MM.1S (cell line): ENCODE measurements at regions not wholly inside any gene's neighbourhood (a gene's known extent, or its start where the extent isn't known, plus 50 kb on each side); places are given as distances from the start of the nearest gene placed in this dataset.

Experiments used
- DNase-seq: peaks from one replicate; pipeline ENCODE4 v3.0.0-alpha.2; 2015
- H2AFZ ChIP-seq: fragments of 300-600 bp; sonication (generic); 2 replicates; pipeline ENCODE4 v1.6.0; 2016; ENCODE audit warnings: antibody characterized with exemption, low read length
- H3F3A ChIP-seq: fragments of 300-600 bp; sonication (generic); 2 replicates; pipeline ENCODE4 v1.6.1; 2016; ENCODE audit warnings: mild to moderate bottlenecking, antibody characterized with exemption, low read length, moderate library complexity, mixed read lengths; ENCODE audit not compliant: insufficient read depth
- H3K27ac ChIP-seq: fragments of 300-600 bp; sonication (generic); 2 replicates; pipeline ENCODE4 v1.5.1; 2016; ENCODE audit warnings: mild to moderate bottlenecking, low read length
- H3K27me3 ChIP-seq: fragments of 300-600 bp; sonication (generic); replicated peaks from 2 replicates; pipeline ENCODE4 v1.6.0; 2016; ENCODE audit warnings: low read length; ENCODE audit not compliant: insufficient read depth
- H3K36me3 ChIP-seq: fragments of 300-600 bp; sonication (generic); replicated peaks from 2 replicates; pipeline ENCODE4 v1.6.1; 2016; ENCODE audit warnings: mild to moderate bottlenecking, low read length, mixed read lengths; ENCODE audit not compliant: insufficient read depth
- H3K4me1 ChIP-seq: fragments of 300-600 bp; sonication (generic); 2 replicates; pipeline ENCODE4 v1.6.1; 2016; ENCODE audit warnings: low read length, mixed read lengths
- H3K4me2 ChIP-seq: fragments of 300-600 bp; sonication (generic); 2 replicates; pipeline ENCODE4 v1.6.0; 2016; ENCODE audit warnings: low read depth, low read length
- H3K4me3 ChIP-seq: fragments of 300-600 bp; sonication (generic); 2 replicates; pipeline ENCODE4 v1.5.1; 2016; ENCODE audit warnings: low read length, mixed read lengths
- H3K79me2 ChIP-seq: fragments of 300-600 bp; sonication (generic); 2 replicates; pipeline ENCODE4 v1.6.1; 2016; ENCODE audit warnings: mixed run types, low read length, mixed read lengths
- H3K9ac ChIP-seq: fragments of 300-600 bp; sonication (generic); 2 replicates; pipeline ENCODE4 v1.6.1; 2016; ENCODE audit warnings: low read length, mixed read lengths
- H3K9me2 ChIP-seq: fragments of 300-600 bp; sonication (generic); replicated peaks from 2 replicates; pipeline ENCODE4 v1.6.1; 2016; ENCODE audit warnings: mild to moderate bottlenecking, low read length, mixed read lengths; ENCODE audit not compliant: insufficient read depth
- H3K9me3 ChIP-seq: fragments of 300-600 bp; sonication (generic); replicated peaks from 2 replicates; pipeline ENCODE4 v1.6.1; 2016; ENCODE audit warnings: mild to moderate bottlenecking, low read length, mixed read lengths; ENCODE audit not compliant: insufficient read depth
- H4K20me1 ChIP-seq: fragments of 300-600 bp; sonication (generic); 2 replicates; pipeline ENCODE4 v1.6.1; 2016; ENCODE audit warnings: mild to moderate bottlenecking, low read length, moderate library complexity, mixed read lengths; ENCODE audit not compliant: insufficient read depth
- CTCF ChIP-seq: fragments of 300-600 bp; sonication (generic); IDR thresholded peaks from 2 replicates; pipeline ENCODE4 v1.5.1; 2016; ENCODE audit warnings: antibody characterized with exemption, low read length, mixed read lengths
- EZH2 ChIP-seq: fragments of 300-600 bp; sonication (generic); optimal IDR thresholded peaks from 2 replicates; pipeline ENCODE3; 2017; ENCODE audit warnings: low read depth, mild to moderate bottlenecking, antibody characterized with exemption, low read length, mixed read lengths
- EZH2phosphoT487 ChIP-seq: fragments of 300-600 bp; sonication (generic); IDR thresholded peaks from 2 replicates; pipeline ENCODE4 v1.6.1; 2018; ENCODE audit warnings: antibody characterized with exemption, low read length

GRCh38 chr14:22163051-22163450 is 426.0 kb downstream of the DAD1 start:
- H3K4me3 ChIP-seq, result peak overlapping the region; percentile 8; the same call in 1 of the 2 replicates
- H3K9me3 ChIP-seq, result no peaks in the 10 kb centered on the region
- no peaks in the 10 kb centered on the region for H3K9me2 ChIP-seq
- peak overlapping the region; percentile 56 for H2AFZ ChIP-seq
- no peaks in the 10 kb centered on the region for H3K79me2 ChIP-seq
- H4K20me1 ChIP-seq, result no peaks in the 10 kb centered on the region
- DNase-seq, result peak; percentile 45
- no peaks in the 10 kb centered on the region for H3K27me3 ChIP-seq
- H3F3A ChIP-seq, result no peaks in the 10 kb centered on the region
- H3K36me3 ChIP-seq, result no peaks in the 10 kb centered on the region
- peak; percentile 47 for TF ChIP-seq CTCF
- no peak for TF ChIP-seq EZH2
- no peak for TF ChIP-seq EZH2phosphoT487
- H3K27ac ChIP-seq, result no peak overlapping the region
- H3K4me2 ChIP-seq, result peak overlapping the region; percentile 63
- no peak overlapping the region for H3K9ac ChIP-seq
- peaks cover 17% of the 10 kb centered on the region for H3K4me1 ChIP-seq

DNA sequence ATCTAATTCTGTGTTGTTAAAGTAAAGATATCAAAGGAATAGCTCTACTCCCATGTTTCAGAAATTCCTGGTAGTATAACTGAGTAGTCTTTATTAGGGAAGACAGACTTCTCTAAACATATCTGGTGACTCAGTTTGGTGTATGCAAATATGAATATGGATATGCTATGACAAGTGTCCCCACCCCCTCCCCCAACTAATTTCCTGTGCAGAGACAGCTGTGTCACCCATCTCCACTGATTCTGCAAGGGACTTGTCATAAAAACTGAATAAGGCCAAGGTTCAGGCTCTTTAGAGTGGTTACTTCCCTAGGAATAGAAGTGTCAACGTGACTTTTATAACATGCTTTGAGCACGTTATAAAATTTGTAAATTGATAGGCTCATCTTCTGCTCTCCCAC is 429.1 kb downstream of the DAD1 start:
- H3K27ac ChIP-seq, result no peak overlapping the region
- DNase-seq, result peak; percentile 27
- TF ChIP-seq EZH2phosphoT487, result no peak
- no peak for TF ChIP-seq EZH2
- TF ChIP-seq CTCF, result no peak
- H3K9me2 ChIP-seq, result no peaks in the 10 kb centered on the region
- no peaks in the 10 kb centered on the region for H3K79me2 ChIP-seq
- H3K9ac ChIP-seq, result no peak overlapping the region
- H3K4me1 ChIP-seq, result peaks cover 17% of the 10 kb centered on the region
- H3K9me3 ChIP-seq, result no peaks in the 10 kb centered on the region
- no peaks in the 10 kb centered on the region for H3K36me3 ChIP-seq
- H3K4me3 ChIP-seq, result no peak overlapping the region
- H3K27me3 ChIP-seq, result no peaks in the 10 kb centered on the region
- H4K20me1 ChIP-seq, result no peaks in the 10 kb centered on the region
- H3K4me2 ChIP-seq, result no peak overlapping the region
- no peak overlapping the region for H2AFZ ChIP-seq
- H3F3A ChIP-seq, result no peaks in the 10 kb centered on the region

- peak overlapping the region; percentile 41; the same call in 1 of the 2 replicates for H3K4me2 ChIP-seq
- no peak overlapping the region for H3K4me3 ChIP-seq
- no peak for TF ChIP-seq CTCF
- TF ChIP-seq EZH2phosphoT487, result no peak
- no peak for TF ChIP-seq EZH2
- no peaks in the 10 kb centered on the region for H3K9me3 ChIP-seq
- H3K27ac ChIP-seq, result no peak overlapping the region; the same call in 1 of the 2 replicates
- no peaks in the 10 kb centered on the region for H4K20me1 ChIP-seq
- H3K36me3 ChIP-seq, result no peaks in the 10 kb centered on the region
- H3K9ac ChIP-seq, result no peak overlapping the region
- no peak overlapping the region for H2AFZ ChIP-seq
- H3K79me2 ChIP-seq, result no peaks in the 10 kb centered on the region
- H3K27me3 ChIP-seq, result no peaks in the 10 kb centered on the region
- peak; percentile 24 for DNase-seq
- H3K9me2 ChIP-seq, result no peaks in the 10 kb centered on the region
- no peaks in the 10 kb centered on the region for H3F3A ChIP-seq
- peaks cover 15% of the 10 kb centered on the region for H3K4me1 ChIP-seq
Measured at GRCh38 chr14:22159099-22159498, 429.9 kb downstream of the DAD1 start.

DNA sequence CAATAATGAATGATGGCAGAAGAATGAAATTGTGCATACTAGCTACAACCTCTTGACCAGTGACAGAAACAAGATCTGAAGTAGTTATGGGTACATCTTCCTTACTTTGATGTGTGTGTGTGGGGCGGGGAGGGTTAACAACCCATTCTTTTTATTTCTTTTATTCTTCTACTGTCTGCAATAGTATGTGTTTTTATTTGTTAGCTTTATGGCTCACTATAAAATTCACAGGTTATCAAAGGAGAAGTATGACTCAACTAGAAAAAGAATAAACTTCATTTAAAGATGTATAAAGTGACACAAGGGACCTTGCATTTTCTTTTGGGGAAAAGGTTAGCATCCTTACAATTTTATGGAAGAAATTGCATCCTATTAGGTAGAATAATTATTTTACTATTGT is 430.5 kb downstream of the DAD1 start:
- H3K4me2 ChIP-seq, result no peak overlapping the region
- no peaks in the 10 kb centered on the region for H4K20me1 ChIP-seq
- TF ChIP-seq EZH2phosphoT487 (no peak), EZH2 (no peak), CTCF (no peak)
- no peak overlapping the region for H3K4me3 ChIP-seq
- no peak overlapping the region for H2AFZ ChIP-seq
- H3K27ac ChIP-seq, result no peak overlapping the region
- no peak overlapping the region for H3K9ac ChIP-seq
- no peak for DNase-seq
- H3K36me3 ChIP-seq, result no peaks in the 10 kb centered on the region
- no peaks in the 10 kb centered on the region for H3F3A ChIP-seq
- no peaks in the 10 kb centered on the region for H3K79me2 ChIP-seq
- no peaks in the 10 kb centered on the region for H3K9me3 ChIP-seq
- H3K4me1 ChIP-seq, result peaks cover 10% of the 10 kb centered on the region
- H3K9me2 ChIP-seq, result no peaks in the 10 kb centered on the region
- H3K27me3 ChIP-seq, result no peaks in the 10 kb centered on the region
